Memory B cell (primary cell): ENCODE measurements at regions not wholly inside any gene's neighbourhood (a gene's known extent, or its start where the extent isn't known, plus 50 kb on each side); places are given as distances from the start of the nearest gene placed in this dataset.

Source experiments
- ATAC-seq: fragments of 150-1000 bp; cut with Tn5 transposase; 2 replicates; pipeline ENCODE4 v1.10.0; 2021; ENCODE audit warnings: low read depth, mild to moderate bottlenecking, moderate library complexity
- DNase-seq, 2 donors: peaks; one replicate each; pipeline ENCODE4 v3.0.0; 2022; ENCODE audit warnings: low spot score in 2 of 2
- H3K27ac Mint-ChIP-seq: one replicate; pipeline ENCODE4 v1.8.0; 2022; ENCODE audit warnings: mild to moderate bottlenecking, moderate library complexity, mixed read lengths
- H3K27me3 Mint-ChIP-seq: one replicate; pipeline ENCODE4 v1.8.0; 2022; ENCODE audit warnings: mixed read lengths
- H3K36me3 Mint-ChIP-seq: one replicate; pipeline ENCODE4 v1.8.0; 2022; ENCODE audit warnings: mild to moderate bottlenecking, mixed read lengths
- H3K4me1 Mint-ChIP-seq: one replicate; pipeline ENCODE4 v1.8.0; 2022; ENCODE audit warnings: mixed read lengths
- H3K4me3 Mint-ChIP-seq: one replicate; pipeline ENCODE4 v1.8.0; 2022; ENCODE audit warnings: mild to moderate bottlenecking, moderate library complexity, mixed read lengths
- H3K9me3 Mint-ChIP-seq: one replicate; pipeline ENCODE4 v1.8.0; 2022; ENCODE audit warnings: mixed read lengths

- H3K27ac Mint-ChIP-seq, result no peak overlapping the region
- DNase-seq (no peak), ATAC-seq (no peak)
- no peaks in the 10 kb centered on the region for H3K9me3 Mint-ChIP-seq
- peaks cover 5% of the 10 kb centered on the region for H3K27me3 Mint-ChIP-seq
- no peak overlapping the region for H3K4me3 Mint-ChIP-seq
- H3K4me1 Mint-ChIP-seq, result no peaks in the 10 kb centered on the region
- no peaks in the 10 kb centered on the region for H3K36me3 Mint-ChIP-seq
Observed at GRCh38 chr6:166718516-166718915, 91.5 kb upstream of the RPS6KA2 start.

GRCh38 chr6:166716910-166717617, 90.0 kb upstream of the RPS6KA2 start:
- no peak overlapping the region for H3K4me3 Mint-ChIP-seq
- H3K27ac Mint-ChIP-seq, result no peak overlapping the region
- peaks cover 5% of the 10 kb centered on the region for H3K27me3 Mint-ChIP-seq
- peaks cover 2% of the 10 kb centered on the region for H3K36me3 Mint-ChIP-seq
- no peak for DNase-seq
- H3K9me3 Mint-ChIP-seq, result no peaks in the 10 kb centered on the region
- no peak for ATAC-seq
- H3K4me1 Mint-ChIP-seq, result no peaks in the 10 kb centered on the region

- no peak overlapping the region for H3K27ac Mint-ChIP-seq
- H3K4me1 Mint-ChIP-seq, result no peaks in the 10 kb centered on the region
Observed at GRCh38 chr6:166715992-166716391, 88.9 kb upstream of the RPS6KA2 start.

GRCh38 chr6:166715065-166715464, 88.0 kb upstream of the RPS6KA2 start:
- Mint-ChIP-seq H3K36me3 (peaks cover 9% of the 10 kb centered on the region), H3K27ac (no peak overlapping the region), H3K4me3 (no peak overlapping the region), H3K27me3 (peaks cover 5% of the 10 kb centered on the region), H3K9me3 (peaks cover 9% of the 10 kb centered on the region), H3K4me1 (no peaks in the 10 kb centered on the region)
- DNase-seq (no peak), ATAC-seq (no peak)

More at GRCh38 chr6:166715992-166716391, 88.9 kb upstream of the RPS6KA2 start:
- Mint-ChIP-seq H3K36me3 (peaks cover 9% of the 10 kb centered on the region), H3K9me3 (peaks cover 7% of the 10 kb centered on the region), H3K4me3 (no peak overlapping the region), H3K27me3 (peaks cover 5% of the 10 kb centered on the region)
- ATAC-seq (no peak), DNase-seq (no peak)

- no peak for DNase-seq
- Mint-ChIP-seq H3K4me1 (no peaks in the 10 kb centered on the region), H3K27me3 (peaks cover 5% of the 10 kb centered on the region), H3K9me3 (peaks cover 9% of the 10 kb centered on the region), H3K36me3 (peaks cover 9% of the 10 kb centered on the region), H3K4me3 (no peak overlapping the region), H3K27ac (no peak overlapping the region)
- ATAC-seq, result no peak
Observed at GRCh38 chr6:166714581-166714980, 87.5 kb upstream of the RPS6KA2 start.

- Mint-ChIP-seq H3K36me3 (peaks cover 9% of the 10 kb centered on the region), H3K27me3 (peaks cover 5% of the 10 kb centered on the region), H3K9me3 (peaks cover 9% of the 10 kb centered on the region), H3K4me3 (no peak overlapping the region), H3K27ac (no peak overlapping the region), H3K4me1 (no peaks in the 10 kb centered on the region)
- no peak for DNase-seq
- ATAC-seq, result no peak
Observed at GRCh38 chr6:166714187-166714510, 87.1 kb upstream of the RPS6KA2 start.

- Mint-ChIP-seq H3K4me3 (no peak overlapping the region), H3K27ac (no peak overlapping the region), H3K36me3 (peaks cover 9% of the 10 kb centered on the region), H3K9me3 (peaks cover 9% of the 10 kb centered on the region), H3K4me1 (no peaks in the 10 kb centered on the region), H3K27me3 (peaks cover 5% of the 10 kb centered on the region)
- ATAC-seq (no peak), DNase-seq (no peak)
Observed at GRCh38 chr6:166713434-166714186, 86.6 kb upstream of the RPS6KA2 start.

- Mint-ChIP-seq H3K4me3 (no peak overlapping the region), H3K4me1 (no peaks in the 10 kb centered on the region), H3K36me3 (peaks cover 9% of the 10 kb centered on the region), H3K27me3 (peaks cover 5% of the 10 kb centered on the region), H3K27ac (no peak overlapping the region), H3K9me3 (peaks cover 9% of the 10 kb centered on the region)
- ATAC-seq (no peak), DNase-seq (no peak)
Observed at GRCh38 chr6:166712286-166713228, 85.5 kb upstream of the RPS6KA2 start.

- Mint-ChIP-seq H3K4me1 (peaks cover 4% of the 10 kb centered on the region), H3K4me3 (no peak overlapping the region), H3K27me3 (peaks cover 7% of the 10 kb centered on the region), H3K27ac (no peak overlapping the region), H3K9me3 (peaks cover 9% of the 10 kb centered on the region), H3K36me3 (peaks cover 13% of the 10 kb centered on the region)
- DNase-seq (no peak), ATAC-seq (no peak)
Observed at GRCh38 chr6:166710084-166710483, 83.0 kb upstream of the RPS6KA2 start.

- Mint-ChIP-seq H3K4me3 (no peak overlapping the region), H3K36me3 (peaks cover 13% of the 10 kb centered on the region), H3K27ac (no peak overlapping the region), H3K4me1 (peaks cover 4% of the 10 kb centered on the region), H3K9me3 (peaks cover 9% of the 10 kb centered on the region), H3K27me3 (peaks cover 8% of the 10 kb centered on the region)
- ATAC-seq (no peak), DNase-seq (no peak)
Observed at GRCh38 chr6:166708460-166708859, 81.4 kb upstream of the RPS6KA2 start.

GRCh38 chr6:166707045-166707444, 80.0 kb upstream of the RPS6KA2 start:
- no peak for DNase-seq
- ATAC-seq, result peak; percentile 39
- Mint-ChIP-seq H3K4me1 (peaks cover 4% of the 10 kb centered on the region), H3K36me3 (peaks cover 11% of the 10 kb centered on the region), H3K4me3 (no peak overlapping the region), H3K9me3 (peaks cover 9% of the 10 kb centered on the region), H3K27me3 (peaks cover 8% of the 10 kb centered on the region), H3K27ac (no peak overlapping the region)

- peaks cover 6% of the 10 kb centered on the region for H3K36me3 Mint-ChIP-seq
- no peak overlapping the region for H3K4me3 Mint-ChIP-seq
- no peaks in the 10 kb centered on the region for H3K9me3 Mint-ChIP-seq
- DNase-seq (no peak), ATAC-seq (no peak)
- H3K4me1 Mint-ChIP-seq, result peaks cover 4% of the 10 kb centered on the region
- H3K27me3 Mint-ChIP-seq, result peaks cover 8% of the 10 kb centered on the region
- H3K27ac Mint-ChIP-seq, result no peak overlapping the region
Observed at GRCh38 chr6:166705069-166705468, 78.0 kb upstream of the RPS6KA2 start.

- no peak for ATAC-seq
- Mint-ChIP-seq H3K27ac (no peak overlapping the region), H3K9me3 (no peaks in the 10 kb centered on the region), H3K36me3 (peaks cover 6% of the 10 kb centered on the region), H3K27me3 (peaks cover 8% of the 10 kb centered on the region), H3K4me1 (peaks cover 4% of the 10 kb centered on the region), H3K4me3 (no peak overlapping the region)
- no peak for DNase-seq
Observed at GRCh38 chr6:166704171-166704570, 77.1 kb upstream of the RPS6KA2 start.

GRCh38 chr6:166703149-166703710, 76.2 kb upstream of the RPS6KA2 start:
- DNase-seq (no peak), ATAC-seq (no peak)
- Mint-ChIP-seq H3K4me1 (peaks cover 4% of the 10 kb centered on the region), H3K27me3 (peaks cover 8% of the 10 kb centered on the region), H3K4me3 (no peak overlapping the region), H3K36me3 (peaks cover 6% of the 10 kb centered on the region), H3K27ac (no peak overlapping the region), H3K9me3 (no peaks in the 10 kb centered on the region)
